ENCODE measurements at regions not wholly inside any gene's neighbourhood (a gene's known extent, or its start where the extent isn't known, plus 50 kb on each side); places are given as distances from the start of the nearest gene placed in this dataset.
A peak's percentile ranks its signal among the peaks of the same experiment; 100 is the strongest.

GRCh38 chr7:115864082-115864481, 166.5 kb downstream of the TFEC start:
- intact Hi-C loops (cut with DNase I) = no loop called here
- H3K9ac ChIP-seq (ENCODE audit: low read depth in 2 of 2, low read length in 2 of 2) = no peak overlapping the region
- no peaks in the 10 kb centered on the region for H3K9me3 ChIP-seq
- no peaks in the 10 kb centered on the region for H3K4me1 ChIP-seq
- TF ChIP-seq CTCF (IDR thresholded peaks at IDR 0.05) = no peak
- no peak overlapping the region for H3K27ac ChIP-seq
- H3K27me3 ChIP-seq = no peaks in the 10 kb centered on the region
- no peaks in the 10 kb centered on the region for H3K36me3 ChIP-seq
- no peak for DNase-seq
- no peak overlapping the region for H3K4me3 ChIP-seq

DNA sequence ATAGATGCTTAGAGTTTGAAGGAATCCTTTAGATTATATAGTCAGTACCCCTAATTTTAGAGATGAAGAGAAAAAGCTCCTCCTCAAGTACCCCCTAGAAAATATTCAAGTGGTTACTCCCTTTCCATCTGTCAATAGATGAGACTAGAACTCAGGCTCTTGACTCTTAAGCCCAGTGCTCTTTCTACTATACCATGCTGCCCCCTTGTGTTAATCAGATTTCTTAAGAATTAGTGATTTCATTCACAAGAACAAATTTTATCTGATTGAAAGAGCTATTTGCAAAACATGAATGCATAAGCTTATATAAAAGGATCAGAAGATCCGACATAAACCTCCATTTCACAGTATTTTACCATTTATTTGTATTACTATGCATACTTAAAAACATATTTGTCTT, 179.3 kb downstream of the TFEC start:
- H3K36me3 ChIP-seq = no peaks in the 10 kb centered on the region
- no peak overlapping the region for H3K4me3 ChIP-seq
- no peak for DNase-seq
- no peak overlapping the region for H3K9ac ChIP-seq (ENCODE audit: low read depth in 2 of 2, low read length in 2 of 2)
- intact Hi-C loops (cut with DNase I) = no loop called here
- no peaks in the 10 kb centered on the region for H3K27me3 ChIP-seq
- no peaks in the 10 kb centered on the region for H3K9me3 ChIP-seq
- no peak overlapping the region for H3K27ac ChIP-seq
- no peaks in the 10 kb centered on the region for H3K4me1 ChIP-seq
- peak; percentile 19 for TF ChIP-seq CTCF (IDR thresholded peaks at IDR 0.05)

DNA sequence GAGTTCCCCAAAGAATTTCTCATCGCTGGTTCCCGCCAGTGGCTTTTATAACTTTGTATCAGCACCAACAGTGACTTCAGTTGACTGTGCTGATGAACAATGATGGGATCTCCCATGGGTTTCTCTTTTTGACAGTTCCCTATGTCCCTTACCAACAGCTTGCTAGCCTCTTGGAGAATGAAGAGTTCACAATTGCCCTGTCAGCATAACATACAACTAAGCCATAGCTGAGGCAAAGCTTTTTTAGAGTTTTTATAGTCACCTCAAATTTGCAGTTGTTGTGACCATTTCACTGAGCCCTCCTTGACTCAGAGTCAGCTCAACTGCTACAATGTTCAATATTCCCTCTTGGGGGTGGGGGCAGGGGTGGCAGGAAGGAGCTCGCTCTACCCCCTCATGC, 179.8 kb downstream of the TFEC start:
- Histone ChIP-seq H3K9ac (ENCODE audit: low read depth in 2 of 2, low read length in 2 of 2) (no peak overlapping the region), H3K27ac (no peak overlapping the region), H3K4me1 (no peaks in the 10 kb centered on the region), H3K9me3 (no peaks in the 10 kb centered on the region), H3K36me3 (no peaks in the 10 kb centered on the region), H3K27me3 (no peaks in the 10 kb centered on the region), H3K4me3 (no peak overlapping the region)
- TF ChIP-seq CTCF (IDR thresholded peaks at IDR 0.05) = no peak
- intact Hi-C loops (cut with DNase I) = no loop called here
- no peak for DNase-seq

DNA sequence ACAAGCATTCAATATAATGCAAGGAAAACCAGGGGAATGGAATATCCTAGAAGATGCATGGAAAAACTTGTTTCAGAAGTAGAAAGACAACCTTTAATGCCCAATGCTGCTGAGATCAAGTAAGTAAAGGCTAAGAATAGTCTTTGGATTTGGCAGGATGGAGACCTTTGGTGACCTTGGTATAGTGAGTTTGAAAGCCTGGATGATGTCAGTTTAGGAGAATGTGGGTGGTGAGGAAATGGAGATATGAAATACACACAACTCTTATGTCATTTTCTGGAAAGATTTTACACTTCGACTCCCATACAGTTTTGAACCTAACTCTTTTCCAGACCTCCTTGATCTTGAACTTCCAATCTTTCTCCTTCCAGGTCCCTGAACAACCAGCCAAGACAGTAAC, 185.7 kb downstream of the TFEC start:
- H3K4me1 ChIP-seq = no peaks in the 10 kb centered on the region
- no peak overlapping the region for H3K27ac ChIP-seq
- no peak overlapping the region for H3K9ac ChIP-seq (ENCODE audit: low read depth in 2 of 2, low read length in 2 of 2)
- TF ChIP-seq CTCF (IDR thresholded peaks at IDR 0.05) = no peak
- H3K9me3 ChIP-seq = no peaks in the 10 kb centered on the region
- intact Hi-C loops (cut with DNase I) = no loop called here
- H3K36me3 ChIP-seq = no peaks in the 10 kb centered on the region
- H3K27me3 ChIP-seq = no peaks in the 10 kb centered on the region
- no peak overlapping the region for H3K4me3 ChIP-seq
- DNase-seq = no peak

GRCh38 chr7:115840702-115841101, 189.9 kb downstream of the TFEC start:
- Histone ChIP-seq H3K27me3 (no peaks in the 10 kb centered on the region), H3K4me3 (no peak overlapping the region), H3K36me3 (no peaks in the 10 kb centered on the region), H3K9me3 (no peaks in the 10 kb centered on the region), H3K27ac (no peak overlapping the region), H3K4me1 (no peaks in the 10 kb centered on the region), H3K9ac (ENCODE audit: low read depth in 2 of 2, low read length in 2 of 2) (no peak overlapping the region)
- no peak for DNase-seq
- intact Hi-C loops (cut with DNase I) = no loop called here
- TF ChIP-seq CTCF (IDR thresholded peaks at IDR 0.05) = no peak

DNA sequence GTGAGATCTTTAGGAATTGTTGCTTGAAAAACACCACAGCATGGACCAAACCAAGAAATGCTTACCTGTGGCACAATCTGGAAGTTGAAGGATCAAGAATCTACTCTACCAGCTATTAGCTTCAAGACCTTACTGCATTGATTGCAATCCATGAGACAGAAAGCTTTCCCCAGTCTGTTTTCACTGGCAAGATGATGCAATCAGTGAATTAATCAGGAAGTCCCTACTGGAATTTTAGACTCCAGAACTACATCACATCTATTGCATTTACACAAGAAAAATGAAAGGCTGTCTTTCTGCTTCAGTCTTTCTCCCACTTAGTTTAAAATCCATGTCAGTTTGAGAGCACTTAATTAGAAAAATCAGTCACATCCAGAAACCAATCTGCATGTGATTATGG, 191.7 kb downstream of the TFEC start:
- Histone ChIP-seq H3K4me1 (no peaks in the 10 kb centered on the region), H3K36me3 (no peaks in the 10 kb centered on the region), H3K9me3 (no peaks in the 10 kb centered on the region), H3K27ac (no peak overlapping the region), H3K4me3 (no peak overlapping the region), H3K9ac (ENCODE audit: low read depth in 2 of 2, low read length in 2 of 2) (no peak overlapping the region), H3K27me3 (no peaks in the 10 kb centered on the region)
- TF ChIP-seq CTCF (IDR thresholded peaks at IDR 0.05) = no peak
- no peak for DNase-seq
- intact Hi-C loops (cut with DNase I) = no loop called here

All from colonic mucosa (tissue), 4 donors.